ENCODE measurements at regions not wholly inside any gene's neighbourhood (a gene's known extent, or its start where the extent isn't known, plus 50 kb on each side); places are given as distances from the start of the nearest gene placed in this dataset.

- Histone ChIP-seq H3K4me3 (ENCODE audit: low read depth, low read length) (no peak overlapping the region), H3K27me3 (ENCODE audit: control insufficient read depth, insufficient read depth, low read length) (peaks cover 6% of the 10 kb centered on the region), H3K36me3 (ENCODE audit: control insufficient read depth, insufficient read depth, low read length) (no peaks in the 10 kb centered on the region)
- no peak for DNase-seq (ENCODE audit: low read depth)
- ChIA-PET POLR2A (no interaction called here), CTCF (interaction anchor here (0.6 to 7.4 kb wide), 18 partner anchors 10 to 423 kb away, joined by 3 to 80 read pairs (median 6); partner anchors contain the start of gene STXBP6)
- no peak for TF ChIP-seq CTCF (IDR thresholded peaks at IDR 0.05; ENCODE audit: insufficient read depth, low read depth, low read length)
Observed at GRCh38 chr14:25134184-25134583, 84.2 kb upstream of the STXBP6 start.

GRCh38 chr14:25132732-25133422, 82.9 kb upstream of the STXBP6 start:
- CTCF ChIA-PET: interaction anchor here (0.6 to 7.4 kb wide), 48 partner anchors 9 to 422 kb away, joined by 3 to 80 read pairs (median 4); partner anchors contain the start of gene STXBP6
- TF ChIP-seq CTCF (IDR thresholded peaks at IDR 0.05; ENCODE audit: insufficient read depth, low read depth, low read length): peak; percentile 85
- peaks cover 6% of the 10 kb centered on the region for H3K27me3 ChIP-seq (ENCODE audit: control insufficient read depth, insufficient read depth, low read length)

GRCh38 chr14:25132094-25132493, 82.1 kb upstream of the STXBP6 start:
- Histone ChIP-seq H3K36me3 (ENCODE audit: control insufficient read depth, insufficient read depth, low read length) (no peaks in the 10 kb centered on the region), H3K27me3 (ENCODE audit: control insufficient read depth, insufficient read depth, low read length) (peaks cover 6% of the 10 kb centered on the region), H3K4me3 (ENCODE audit: low read depth, low read length) (no peak overlapping the region)
- DNase-seq (ENCODE audit: low read depth): no peak
- ChIA-PET POLR2A (no interaction called here), CTCF (interaction anchor here (0.7 to 7.4 kb wide), 34 partner anchors 8 to 399 kb away, joined by 3 to 80 read pairs (median 5); partner anchors contain the start of gene STXBP6)
- no peak for TF ChIP-seq CTCF (IDR thresholded peaks at IDR 0.05; ENCODE audit: insufficient read depth, low read depth, low read length)

More at GRCh38 chr14:25132732-25133422, 82.9 kb upstream of the STXBP6 start:
- POLR2A ChIA-PET: no interaction called here
- Histone ChIP-seq H3K4me3 (ENCODE audit: low read depth, low read length) (no peak overlapping the region), H3K36me3 (ENCODE audit: control insufficient read depth, insufficient read depth, low read length) (no peaks in the 10 kb centered on the region)
- no peak for DNase-seq (ENCODE audit: low read depth)

GRCh38 chr14:25122843-25123242, 72.9 kb upstream of the STXBP6 start:
- TF ChIP-seq CTCF (IDR thresholded peaks at IDR 0.05; ENCODE audit: insufficient read depth, low read depth, low read length): no peak
- no peak for DNase-seq (ENCODE audit: low read depth)
- CTCF ChIA-PET: interaction anchor here (1.4 to 1.6 kb wide), 3 partner anchors 10 to 316 kb away, joined by 3 to 12 read pairs (median 4); no protein-coding TSS in a partner anchor
- POLR2A ChIA-PET: no interaction called here
- Histone ChIP-seq H3K36me3 (ENCODE audit: control insufficient read depth, insufficient read depth, low read length) (no peaks in the 10 kb centered on the region), H3K4me3 (ENCODE audit: low read depth, low read length) (no peak overlapping the region), H3K27me3 (ENCODE audit: control insufficient read depth, insufficient read depth, low read length) (no peaks in the 10 kb centered on the region)

- POLR2A ChIA-PET: no interaction called here
- CTCF ChIA-PET: interaction anchor here (0.7 to 1.6 kb wide), 5 partner anchors 11 to 317 kb away, joined by 3 to 12 read pairs (median 3); no protein-coding TSS in a partner anchor
- Histone ChIP-seq H3K27me3 (ENCODE audit: control insufficient read depth, insufficient read depth, low read length) (no peaks in the 10 kb centered on the region), H3K36me3 (ENCODE audit: control insufficient read depth, insufficient read depth, low read length) (no peaks in the 10 kb centered on the region), H3K4me3 (ENCODE audit: low read depth, low read length) (no peak overlapping the region)
- no peak for DNase-seq (ENCODE audit: low read depth)
- TF ChIP-seq CTCF (IDR thresholded peaks at IDR 0.05; ENCODE audit: insufficient read depth, low read depth, low read length): no peak
Observed at GRCh38 chr14:25122211-25122610, 72.3 kb upstream of the STXBP6 start.
